Stimulated activated CD4-positive, alpha-beta T cell treated with anti-CD3 and anti-CD28 coated beads, TNF-alpha, amount 100 ng/mL, for 24 hours (primary cell): ENCODE measurements at regions not wholly inside any gene's neighbourhood (a gene's known extent, or its start where the extent isn't known, plus 50 kb on each side); places are given as distances from the start of the nearest gene placed in this dataset.

ENCODE experiments used
- DNase-seq, 3 experiments: peaks; one replicate each; pipeline ENCODE4 v3.0.0-alpha.2; 2020; ENCODE audit warnings: low read depth in 3 of 3

GRCh38 chr12:24415934-24416333 lies 466.5 kb upstream of the SOX5 start:
- no peak for DNase-seq

GRCh38 chr12:24414480-24414879 lies 465.0 kb upstream of the SOX5 start:
- no peak for DNase-seq

- DNase-seq: no peak
These were observed 462.5 kb upstream of the SOX5 start for GRCh38 chr12:24411948-24412347.

- no peak for DNase-seq
These were observed 460.4 kb upstream of the SOX5 start for GRCh38 chr12:24409868-24410267.

- DNase-seq: no peak
These were observed 458.8 kb upstream of the SOX5 start for GRCh38 chr12:24408305-24408704.

GRCh38 chr12:24407884-24408283 lies 458.4 kb upstream of the SOX5 start:
- DNase-seq: no peak

- DNase-seq: no peak
These were observed 454.8 kb upstream of the SOX5 start for GRCh38 chr12:24404086-24404815.

GRCh38 chr12:24400533-24400932 lies 451.1 kb upstream of the SOX5 start:
- DNase-seq: no peak

GRCh38 chr12:24398605-24399004 lies 449.1 kb upstream of the SOX5 start:
- no peak for DNase-seq

- no peak for DNase-seq
These were observed 446.8 kb upstream of the SOX5 start for GRCh38 chr12:24396224-24396623.

- no peak for DNase-seq
These were observed 444.8 kb upstream of the SOX5 start for GRCh38 chr12:24394246-24394645.

- DNase-seq: no peak
These were observed 443.6 kb upstream of the SOX5 start for GRCh38 chr12:24393071-24393470.

- DNase-seq: no peak
These were observed 439.9 kb upstream of the SOX5 start for GRCh38 chr12:24389394-24389793.

- no peak for DNase-seq
These were observed 437.9 kb upstream of the SOX5 start for GRCh38 chr12:24387381-24387780.

GRCh38 chr12:24386836-24387235 lies 437.4 kb upstream of the SOX5 start:
- DNase-seq: no peak

- DNase-seq: no peak
These were observed 432.3 kb upstream of the SOX5 start for GRCh38 chr12:24381790-24382189.

- no peak for DNase-seq
These were observed 430.5 kb upstream of the SOX5 start for GRCh38 chr12:24379861-24380521.

GRCh38 chr12:24379433-24379832 lies 430.0 kb upstream of the SOX5 start:
- no peak for DNase-seq

GRCh38 chr12:24378548-24379407 lies 429.3 kb upstream of the SOX5 start:
- no peak for DNase-seq

- no peak for DNase-seq
These were observed 425.0 kb upstream of the SOX5 start for GRCh38 chr12:24374452-24374851.

- DNase-seq: no peak
These were observed 423.5 kb upstream of the SOX5 start for GRCh38 chr12:24373004-24373403.

- no peak for DNase-seq
These were observed 417.0 kb upstream of the SOX5 start for GRCh38 chr12:24366514-24366913.

GRCh38 chr12:24364921-24365320 lies 415.5 kb upstream of the SOX5 start:
- DNase-seq: no peak
